ENCODE measurements at regions not wholly inside any gene's neighbourhood (a gene's known extent, or its start where the extent isn't known, plus 50 kb on each side); places are given as distances from the start of the nearest gene placed in this dataset.

- Mint-ChIP-seq H3K27me3 (no peaks in the 10 kb centered on the region), H3K9me3 (peaks cover 20% of the 10 kb centered on the region), H3K36me3 (ENCODE audit: insufficient read depth) (no peaks in the 10 kb centered on the region), H3K4me3 (no peak overlapping the region), H3K27ac (ENCODE audit: low read depth) (no peak overlapping the region), H3K4me1 (no peaks in the 10 kb centered on the region)
- DNase-seq (ENCODE audit: low spot score in 2 of 2) = no peak
- ATAC-seq (replicated peaks; ENCODE audit: extremely low read depth, poor library complexity, severe bottlenecking) = no peak
These were observed 407.5 kb upstream of the AUTS2 start for GRCh38 chr7:69190763-69191162.

- H3K36me3 Mint-ChIP-seq (ENCODE audit: insufficient read depth) = no peaks in the 10 kb centered on the region
These were observed 406.1 kb upstream of the AUTS2 start for GRCh38 chr7:69192134-69192533.

GRCh38 chr7:69193061-69193460 lies 405.2 kb upstream of the AUTS2 start:
- no peaks in the 10 kb centered on the region for H3K27me3 Mint-ChIP-seq

More at GRCh38 chr7:69192134-69192533, 406.1 kb upstream of the AUTS2 start:
- no peak overlapping the region for H3K27ac Mint-ChIP-seq (ENCODE audit: low read depth)
- H3K9me3 Mint-ChIP-seq = peaks cover 24% of the 10 kb centered on the region
- H3K4me3 Mint-ChIP-seq = no peak overlapping the region
- DNase-seq (ENCODE audit: low spot score in 2 of 2) (no peak), ATAC-seq (replicated peaks; ENCODE audit: extremely low read depth, poor library complexity, severe bottlenecking) (no peak)
- H3K27me3 Mint-ChIP-seq = no peaks in the 10 kb centered on the region
- H3K4me1 Mint-ChIP-seq = no peaks in the 10 kb centered on the region

GRCh38 chr7:69196593-69196992 lies 401.7 kb upstream of the AUTS2 start:
- DNase-seq (ENCODE audit: low spot score in 2 of 2) = no peak
- no peak overlapping the region for H3K27ac Mint-ChIP-seq (ENCODE audit: low read depth)
- ATAC-seq (replicated peaks; ENCODE audit: extremely low read depth, poor library complexity, severe bottlenecking) = no peak

More at GRCh38 chr7:69193061-69193460, 405.2 kb upstream of the AUTS2 start:
- H3K27ac Mint-ChIP-seq (ENCODE audit: low read depth) = no peak overlapping the region
- ATAC-seq (replicated peaks; ENCODE audit: extremely low read depth, poor library complexity, severe bottlenecking) (no peak), DNase-seq (ENCODE audit: low spot score in 2 of 2) (no peak)
- H3K36me3 Mint-ChIP-seq (ENCODE audit: insufficient read depth) = no peaks in the 10 kb centered on the region
- H3K4me1 Mint-ChIP-seq = no peaks in the 10 kb centered on the region
- H3K4me3 Mint-ChIP-seq = no peak overlapping the region
- H3K9me3 Mint-ChIP-seq = peaks cover 24% of the 10 kb centered on the region

GRCh38 chr7:69198250-69198649 lies 400.0 kb upstream of the AUTS2 start:
- Mint-ChIP-seq H3K4me1 (peaks cover 15% of the 10 kb centered on the region), H3K36me3 (ENCODE audit: insufficient read depth) (peaks cover 2% of the 10 kb centered on the region), H3K27ac (ENCODE audit: low read depth) (no peak overlapping the region), H3K9me3 (peaks cover 33% of the 10 kb centered on the region), H3K4me3 (no peak overlapping the region), H3K27me3 (no peaks in the 10 kb centered on the region)
- DNase-seq (ENCODE audit: low spot score in 2 of 2) (no peak), ATAC-seq (replicated peaks; ENCODE audit: extremely low read depth, poor library complexity, severe bottlenecking) (no peak)

More at GRCh38 chr7:69196593-69196992, 401.7 kb upstream of the AUTS2 start:
- Mint-ChIP-seq H3K27me3 (no peaks in the 10 kb centered on the region), H3K9me3 (peaks cover 39% of the 10 kb centered on the region), H3K4me3 (no peak overlapping the region), H3K4me1 (peaks cover 15% of the 10 kb centered on the region), H3K36me3 (ENCODE audit: insufficient read depth) (peaks cover 2% of the 10 kb centered on the region)

- Mint-ChIP-seq H3K4me3 (no peak overlapping the region), H3K27ac (ENCODE audit: low read depth) (peak overlapping the region; percentile 78), H3K9me3 (peaks cover 25% of the 10 kb centered on the region), H3K4me1 (peaks cover 15% of the 10 kb centered on the region), H3K36me3 (ENCODE audit: insufficient read depth) (peaks cover 2% of the 10 kb centered on the region), H3K27me3 (no peaks in the 10 kb centered on the region)
- DNase-seq (ENCODE audit: low spot score in 2 of 2) = no peak
- ATAC-seq (replicated peaks; ENCODE audit: extremely low read depth, poor library complexity, severe bottlenecking) = no peak
These were observed 399.2 kb upstream of the AUTS2 start for GRCh38 chr7:69199041-69199440.

GRCh38 chr7:69199661-69200060 lies 398.6 kb upstream of the AUTS2 start:
- Mint-ChIP-seq H3K36me3 (ENCODE audit: insufficient read depth) (peaks cover 2% of the 10 kb centered on the region), H3K4me3 (no peak overlapping the region), H3K27ac (ENCODE audit: low read depth) (peak overlapping the region; percentile 78), H3K9me3 (peaks cover 20% of the 10 kb centered on the region), H3K4me1 (peaks cover 15% of the 10 kb centered on the region), H3K27me3 (no peaks in the 10 kb centered on the region)
- ATAC-seq (replicated peaks; ENCODE audit: extremely low read depth, poor library complexity, severe bottlenecking) (no peak), DNase-seq (ENCODE audit: low spot score in 2 of 2) (no peak)

- no peak for ATAC-seq (replicated peaks; ENCODE audit: extremely low read depth, poor library complexity, severe bottlenecking)
- peaks cover 19% of the 10 kb centered on the region for H3K9me3 Mint-ChIP-seq
These were observed 394.4 kb upstream of the AUTS2 start for GRCh38 chr7:69203871-69204270.

GRCh38 chr7:69204943-69205342 lies 393.3 kb upstream of the AUTS2 start:
- Mint-ChIP-seq H3K27ac (ENCODE audit: low read depth) (no peak overlapping the region), H3K4me3 (no peak overlapping the region), H3K36me3 (ENCODE audit: insufficient read depth) (no peaks in the 10 kb centered on the region), H3K4me1 (peaks cover 2% of the 10 kb centered on the region), H3K9me3 (peaks cover 8% of the 10 kb centered on the region), H3K27me3 (no peaks in the 10 kb centered on the region)
- DNase-seq (ENCODE audit: low spot score in 2 of 2) (no peak), ATAC-seq (replicated peaks; ENCODE audit: extremely low read depth, poor library complexity, severe bottlenecking) (no peak)

More at GRCh38 chr7:69203871-69204270, 394.4 kb upstream of the AUTS2 start:
- no peak overlapping the region for H3K27ac Mint-ChIP-seq (ENCODE audit: low read depth)
- H3K4me1 Mint-ChIP-seq = peaks cover 13% of the 10 kb centered on the region
- no peak for DNase-seq (ENCODE audit: low spot score in 2 of 2)
- no peaks in the 10 kb centered on the region for H3K27me3 Mint-ChIP-seq
- H3K36me3 Mint-ChIP-seq (ENCODE audit: insufficient read depth) = peaks cover 2% of the 10 kb centered on the region
- no peak overlapping the region for H3K4me3 Mint-ChIP-seq

GRCh38 chr7:69205581-69205980 lies 392.7 kb upstream of the AUTS2 start:
- no peaks in the 10 kb centered on the region for H3K27me3 Mint-ChIP-seq

GRCh38 chr7:69208276-69208675 lies 390.0 kb upstream of the AUTS2 start:
- no peak for ATAC-seq (replicated peaks; ENCODE audit: extremely low read depth, poor library complexity, severe bottlenecking)
- Mint-ChIP-seq H3K36me3 (ENCODE audit: insufficient read depth) (no peaks in the 10 kb centered on the region), H3K27ac (ENCODE audit: low read depth) (no peak overlapping the region), H3K27me3 (peaks cover 6% of the 10 kb centered on the region), H3K9me3 (peaks cover 6% of the 10 kb centered on the region), H3K4me1 (no peaks in the 10 kb centered on the region), H3K4me3 (no peak overlapping the region)
- no peak for DNase-seq (ENCODE audit: low spot score in 2 of 2)

More at GRCh38 chr7:69205581-69205980, 392.7 kb upstream of the AUTS2 start:
- no peaks in the 10 kb centered on the region for H3K4me1 Mint-ChIP-seq
- ATAC-seq (replicated peaks; ENCODE audit: extremely low read depth, poor library complexity, severe bottlenecking) (no peak), DNase-seq (ENCODE audit: low spot score in 2 of 2) (no peak)
- no peak overlapping the region for H3K4me3 Mint-ChIP-seq
- H3K36me3 Mint-ChIP-seq (ENCODE audit: insufficient read depth) = no peaks in the 10 kb centered on the region
- peaks cover 6% of the 10 kb centered on the region for H3K9me3 Mint-ChIP-seq
- H3K27ac Mint-ChIP-seq (ENCODE audit: low read depth) = no peak overlapping the region

- H3K27ac Mint-ChIP-seq (ENCODE audit: low read depth) = no peak overlapping the region
- no peak overlapping the region for H3K4me3 Mint-ChIP-seq
- H3K9me3 Mint-ChIP-seq = peaks cover 6% of the 10 kb centered on the region
- no peaks in the 10 kb centered on the region for H3K36me3 Mint-ChIP-seq (ENCODE audit: insufficient read depth)
- DNase-seq (ENCODE audit: low spot score in 2 of 2) (no peak), ATAC-seq (replicated peaks; ENCODE audit: extremely low read depth, poor library complexity, severe bottlenecking) (no peak)
- H3K27me3 Mint-ChIP-seq = peaks cover 6% of the 10 kb centered on the region
- H3K4me1 Mint-ChIP-seq = no peaks in the 10 kb centered on the region
These were observed 389.4 kb upstream of the AUTS2 start for GRCh38 chr7:69208848-69209247.

- H3K27me3 Mint-ChIP-seq = peaks cover 6% of the 10 kb centered on the region
- H3K4me1 Mint-ChIP-seq = no peaks in the 10 kb centered on the region
- no peak overlapping the region for H3K27ac Mint-ChIP-seq (ENCODE audit: low read depth)
- ATAC-seq (replicated peaks; ENCODE audit: extremely low read depth, poor library complexity, severe bottlenecking) = no peak
- H3K36me3 Mint-ChIP-seq (ENCODE audit: insufficient read depth) = no peaks in the 10 kb centered on the region
- H3K9me3 Mint-ChIP-seq = no peaks in the 10 kb centered on the region
- no peak overlapping the region for H3K4me3 Mint-ChIP-seq
- DNase-seq (ENCODE audit: low spot score in 2 of 2) = no peak
These were observed 386.9 kb upstream of the AUTS2 start for GRCh38 chr7:69211336-69211735.

- DNase-seq (ENCODE audit: low spot score in 2 of 2) (no peak), ATAC-seq (replicated peaks; ENCODE audit: extremely low read depth, poor library complexity, severe bottlenecking) (no peak)
- H3K27me3 Mint-ChIP-seq = peaks cover 6% of the 10 kb centered on the region
- no peak overlapping the region for H3K4me3 Mint-ChIP-seq
- H3K4me1 Mint-ChIP-seq = no peaks in the 10 kb centered on the region
- no peak overlapping the region for H3K27ac Mint-ChIP-seq (ENCODE audit: low read depth)
- no peaks in the 10 kb centered on the region for H3K9me3 Mint-ChIP-seq
- H3K36me3 Mint-ChIP-seq (ENCODE audit: insufficient read depth) = no peaks in the 10 kb centered on the region
These were observed 386.5 kb upstream of the AUTS2 start for GRCh38 chr7:69211739-69212138.

Data from central memory CD8-positive, alpha-beta T cell (primary cell).